Lung microvascular endothelial cell (primary cell): ENCODE measurements at regions not wholly inside any gene's neighbourhood (a gene's known extent, or its start where the extent isn't known, plus 50 kb on each side); places are given as distances from the start of the nearest gene placed in this dataset.
"Not testable (repeated sequence)": the region's sequence is repeated elsewhere in the genome, so short reads cannot be mapped to it uniquely, and the experiment has no call there.

ENCODE experiments used
- DNase-seq, 2 donors: peaks; one replicate each; pipeline versions ENCODE4 v3.0.0 to v3.0.0-alpha.2; 2010; ENCODE audit warnings: low read depth in 2 of 2

- DNase-seq, result peak in 1 of 2 donors; percentile 71
These were observed 594.1 kb downstream of the GLUD2 start for GRCh38 chrX:121641560-121641959.

- peak in 1 of 2 donors; percentile 2 for DNase-seq
These were observed 595.0 kb downstream of the GLUD2 start for GRCh38 chrX:121642415-121642814.

- DNase-seq, result no peak
These were observed 602.0 kb downstream of the GLUD2 start for GRCh38 chrX:121649417-121649816.

GRCh38 chrX:121655276-121655675 lies 607.9 kb downstream of the GLUD2 start:
- no peak for DNase-seq

- DNase-seq, result no peak
These were observed 618.8 kb downstream of the GLUD2 start for GRCh38 chrX:121666171-121666570.

GRCh38 chrX:121671649-121672048 lies 624.2 kb downstream of the GLUD2 start:
- no peak for DNase-seq

GRCh38 chrX:121709236-121709635 lies 661.8 kb downstream of the GLUD2 start:
- DNase-seq, result not testable (repeated sequence)

GRCh38 chrX:121733514-121733913 lies 686.1 kb downstream of the GLUD2 start:
- no peak for DNase-seq

- DNase-seq, result no peak
These were observed 698.7 kb downstream of the GLUD2 start for GRCh38 chrX:121746105-121746504.

GRCh38 chrX:121753602-121754001 lies 706.2 kb downstream of the GLUD2 start:
- not testable (repeated sequence) for DNase-seq

GRCh38 chrX:121754301-121754700 lies 706.9 kb downstream of the GLUD2 start:
- DNase-seq, result no peak

GRCh38 chrX:121755541-121755940 lies 708.1 kb downstream of the GLUD2 start:
- DNase-seq, result no peak

- no peak for DNase-seq
These were observed 714.4 kb downstream of the GLUD2 start for GRCh38 chrX:121761845-121762244.

GRCh38 chrX:121763671-121764070 lies 716.3 kb downstream of the GLUD2 start:
- DNase-seq, result no peak

GRCh38 chrX:121768210-121768609 lies 720.8 kb downstream of the GLUD2 start:
- DNase-seq, result not testable (repeated sequence)

- no peak for DNase-seq
These were observed 734.6 kb downstream of the GLUD2 start for GRCh38 chrX:121781991-121782390.

- DNase-seq, result no peak
These were observed 735.1 kb downstream of the GLUD2 start for GRCh38 chrX:121782544-121782943.

GRCh38 chrX:121782976-121783375 lies 735.6 kb downstream of the GLUD2 start:
- no peak for DNase-seq

- DNase-seq, result no peak
These were observed 755.5 kb downstream of the GLUD2 start for GRCh38 chrX:121802881-121803412.

- no peak for DNase-seq
These were observed 776.0 kb downstream of the GLUD2 start for GRCh38 chrX:121823406-121823805.

- no peak for DNase-seq
These were observed 784.2 kb downstream of the GLUD2 start for GRCh38 chrX:121831601-121832000.

GRCh38 chrX:121832446-121832845 lies 785.0 kb downstream of the GLUD2 start:
- DNase-seq, result no peak

GRCh38 chrX:121836000-121836399 lies 788.6 kb downstream of the GLUD2 start:
- DNase-seq, result no peak

GRCh38 chrX:121851033-121851432 lies 803.6 kb downstream of the GLUD2 start:
- DNase-seq, result no peak
